SIG-M5 (cell line): ENCODE measurements at regions not wholly inside any gene's neighbourhood (a gene's known extent, or its start where the extent isn't known, plus 50 kb on each side); places are given as distances from the start of the nearest gene placed in this dataset.

Source experiments
- DNase-seq: peaks from one replicate; lab custom pipeline; 2025; lab: John Stamatoyannopoulos, UW

- DNase-seq: no peak
Measured at GRCh38 chr10:3624367-3624766, 160.6 kb downstream of the KLF6 start.

GRCh38 chr10:3623746-3624145, 161.3 kb downstream of the KLF6 start:
- DNase-seq: no peak

GRCh38 chr10:3622845-3623621, 162.0 kb downstream of the KLF6 start:
- no peak for DNase-seq

- DNase-seq: no peak
Measured at GRCh38 chr10:3622427-3622826, 162.6 kb downstream of the KLF6 start.

- DNase-seq: no peak
Measured at GRCh38 chr10:3620818-3621217, 164.2 kb downstream of the KLF6 start.

GRCh38 chr10:3619241-3619640, 165.8 kb downstream of the KLF6 start:
- DNase-seq: no peak

- no peak for DNase-seq
Measured at GRCh38 chr10:3616880-3617279, 168.1 kb downstream of the KLF6 start.

GRCh38 chr10:3613318-3613717, 171.7 kb downstream of the KLF6 start:
- DNase-seq: no peak

GRCh38 chr10:3612183-3613001, 172.6 kb downstream of the KLF6 start:
- no peak for DNase-seq

- DNase-seq: no peak
Measured at GRCh38 chr10:3606309-3606708, 178.7 kb downstream of the KLF6 start.

GRCh38 chr10:3605882-3606281, 179.1 kb downstream of the KLF6 start:
- no peak for DNase-seq

GRCh38 chr10:3595736-3596135, 189.3 kb downstream of the KLF6 start:
- DNase-seq: no peak

GRCh38 chr10:3593611-3594010, 191.4 kb downstream of the KLF6 start:
- DNase-seq: no peak

GRCh38 chr10:3592424-3592823, 192.6 kb downstream of the KLF6 start:
- no peak for DNase-seq

GRCh38 chr10:3588816-3589215, 196.2 kb downstream of the KLF6 start:
- no peak for DNase-seq

- no peak for DNase-seq
Measured at GRCh38 chr10:3588346-3588745, 196.7 kb downstream of the KLF6 start.

GRCh38 chr10:3584926-3585784, 199.9 kb downstream of the KLF6 start:
- DNase-seq: no peak

- DNase-seq: no peak
Measured at GRCh38 chr10:3580565-3580964, 204.4 kb downstream of the KLF6 start.

GRCh38 chr10:3579845-3580244, 205.2 kb downstream of the KLF6 start:
- DNase-seq: no peak

GRCh38 chr10:3578682-3579081, 206.3 kb downstream of the KLF6 start:
- DNase-seq: no peak

GRCh38 chr10:3578159-3578558, 206.8 kb downstream of the KLF6 start:
- DNase-seq: no peak

GRCh38 chr10:3574451-3574850, 210.6 kb downstream of the KLF6 start:
- DNase-seq: no peak
